ENCODE measurements at regions not wholly inside any gene's neighbourhood (a gene's known extent, or its start where the extent isn't known, plus 50 kb on each side); places are given as distances from the start of the nearest gene placed in this dataset.

- TF ChIP-seq CTCF (IDR thresholded peaks at IDR 0.05) (no peak), POLR2A (IDR thresholded peaks at IDR 0.05) (no peak), POLR2AphosphoS5 (IDR thresholded peaks at IDR 0.05; ENCODE audit: insufficient read depth in 1 of 2, low read depth in 1 of 2) (no peak)
Observed at GRCh38 chr6:163726037-163726695, 311.6 kb downstream of the QKI start.
